GM18498 (cell line): ENCODE measurements at regions not wholly inside any gene's neighbourhood (a gene's known extent, or its start where the extent isn't known, plus 50 kb on each side); places are given as distances from the start of the nearest gene placed in this dataset.

Experiments
- ATAC-seq: cut with Tn5 transposase; IDR thresholded peaks from one replicate; pipeline ENCODE4 v1.9.1; 2021; ENCODE audit warnings: mild to moderate bottlenecking, moderate library complexity; ENCODE audit not compliant: unreplicated experiment

- no peak for ATAC-seq
Observed at GRCh38 chr14:98960617-98961013, 311.4 kb downstream of the BCL11B start.

- ATAC-seq = no peak
Observed at GRCh38 chr14:98961191-98961590, 310.8 kb downstream of the BCL11B start.

GRCh38 chr14:98962118-98962517 is 309.9 kb downstream of the BCL11B start:
- ATAC-seq = no peak

GRCh38 chr14:98963610-98964009 is 308.4 kb downstream of the BCL11B start:
- ATAC-seq = no peak

- no peak for ATAC-seq
Observed at GRCh38 chr14:98964171-98964570, 307.8 kb downstream of the BCL11B start.

GRCh38 chr14:98965076-98965475 is 306.9 kb downstream of the BCL11B start:
- no peak for ATAC-seq

GRCh38 chr14:98966016-98966415 is 306.0 kb downstream of the BCL11B start:
- no peak for ATAC-seq

GRCh38 chr14:98966475-98967162 is 305.4 kb downstream of the BCL11B start:
- no peak for ATAC-seq

- no peak for ATAC-seq
Observed at GRCh38 chr14:98974113-98974512, 297.9 kb downstream of the BCL11B start.

- no peak for ATAC-seq
Observed at GRCh38 chr14:98976271-98976670, 295.7 kb downstream of the BCL11B start.

- ATAC-seq = no peak
Observed at GRCh38 chr14:98977451-98977850, 294.5 kb downstream of the BCL11B start.

- no peak for ATAC-seq
Observed at GRCh38 chr14:98982986-98983385, 289.0 kb downstream of the BCL11B start.

GRCh38 chr14:98984027-98984718 is 287.8 kb downstream of the BCL11B start:
- no peak for ATAC-seq

- ATAC-seq = no peak
Observed at GRCh38 chr14:98984719-98985041, 287.3 kb downstream of the BCL11B start.

GRCh38 chr14:98993818-98994217 is 278.2 kb downstream of the BCL11B start:
- no peak for ATAC-seq

GRCh38 chr14:98994561-98994960 is 277.4 kb downstream of the BCL11B start:
- no peak for ATAC-seq

GRCh38 chr14:98997526-98998205 is 274.3 kb downstream of the BCL11B start:
- no peak for ATAC-seq

GRCh38 chr14:98999345-98999744 is 272.7 kb downstream of the BCL11B start:
- no peak for ATAC-seq

- ATAC-seq = no peak
Observed at GRCh38 chr14:98999901-99000300, 272.1 kb downstream of the BCL11B start.

GRCh38 chr14:99001241-99001640 is 270.8 kb downstream of the BCL11B start:
- no peak for ATAC-seq

GRCh38 chr14:99003646-99004045 is 268.4 kb downstream of the BCL11B start:
- no peak for ATAC-seq

- no peak for ATAC-seq
Observed at GRCh38 chr14:99004112-99004511, 267.9 kb downstream of the BCL11B start.
